ENCODE measurements at regions not wholly inside any gene's neighbourhood (a gene's known extent, or its start where the extent isn't known, plus 50 kb on each side); places are given as distances from the start of the nearest gene placed in this dataset.

GRCh38 chr3:76661527-76662250 lies 378.2 kb upstream of the ROBO2 start:
- H3K36me3 ChIP-seq (ENCODE audit: insufficient read depth, low read length): no peaks in the 10 kb centered on the region
- H4K20me1 ChIP-seq (ENCODE audit: insufficient read depth, low read depth, low read length): no peaks in the 10 kb centered on the region
- H3K27me3 ChIP-seq (ENCODE audit: low read length): no peaks in the 10 kb centered on the region
- H2AFZ ChIP-seq (ENCODE audit: low read length): no peak overlapping the region
- no peaks in the 10 kb centered on the region for H3K9me2 ChIP-seq (replicated peaks; ENCODE audit: insufficient read depth, low read length)
- H3K79me2 ChIP-seq (ENCODE audit: low read length): no peaks in the 10 kb centered on the region
- H3K4me3 ChIP-seq (ENCODE audit: low read length): no peak overlapping the region
- DNase-seq: no peak
- no peaks in the 10 kb centered on the region for H3K9me3 ChIP-seq (ENCODE audit: low read length)
- H3K9ac ChIP-seq (ENCODE audit: low read length): no peak overlapping the region
- H3K27ac ChIP-seq (ENCODE audit: low read length): no peak overlapping the region
- no peak overlapping the region for H3K4me2 ChIP-seq (ENCODE audit: low read depth, low read length, poor library complexity, severe bottlenecking)
- no peaks in the 10 kb centered on the region for H3K4me1 ChIP-seq (ENCODE audit: low read length)

GRCh38 chr3:76664816-76665215 lies 375.1 kb upstream of the ROBO2 start:
- no peak overlapping the region for H3K27ac ChIP-seq (ENCODE audit: low read length)
- no peaks in the 10 kb centered on the region for H3K27me3 ChIP-seq (ENCODE audit: low read length)

GRCh38 chr3:76668653-76669052 lies 371.2 kb upstream of the ROBO2 start:
- Histone ChIP-seq H3K27me3 (ENCODE audit: low read length) (no peaks in the 10 kb centered on the region), H4K20me1 (ENCODE audit: insufficient read depth, low read depth, low read length) (no peaks in the 10 kb centered on the region), H3K9ac (ENCODE audit: low read length) (no peak overlapping the region), H3K4me2 (ENCODE audit: low read depth, low read length, poor library complexity, severe bottlenecking) (no peak overlapping the region), H3K27ac (ENCODE audit: low read length) (no peak overlapping the region), H3K4me3 (ENCODE audit: low read length) (no peak overlapping the region), H3K36me3 (ENCODE audit: insufficient read depth, low read length) (no peaks in the 10 kb centered on the region), H3K4me1 (ENCODE audit: low read length) (no peaks in the 10 kb centered on the region; the same call in 1 of the 2 replicates), H3K9me3 (ENCODE audit: low read length) (no peaks in the 10 kb centered on the region), H3K9me2 (replicated peaks; ENCODE audit: insufficient read depth, low read length) (no peaks in the 10 kb centered on the region), H3K79me2 (ENCODE audit: low read length) (no peaks in the 10 kb centered on the region), H2AFZ (ENCODE audit: low read length) (no peak overlapping the region)
- no peak for DNase-seq

More at GRCh38 chr3:76664816-76665215, 375.1 kb upstream of the ROBO2 start:
- Histone ChIP-seq H3K79me2 (ENCODE audit: low read length) (no peaks in the 10 kb centered on the region), H3K9me3 (ENCODE audit: low read length) (no peaks in the 10 kb centered on the region), H2AFZ (ENCODE audit: low read length) (no peak overlapping the region), H3K36me3 (ENCODE audit: insufficient read depth, low read length) (no peaks in the 10 kb centered on the region), H3K4me2 (ENCODE audit: low read depth, low read length, poor library complexity, severe bottlenecking) (no peak overlapping the region), H3K9ac (ENCODE audit: low read length) (no peak overlapping the region), H4K20me1 (ENCODE audit: insufficient read depth, low read depth, low read length) (no peaks in the 10 kb centered on the region), H3K9me2 (replicated peaks; ENCODE audit: insufficient read depth, low read length) (no peaks in the 10 kb centered on the region), H3K4me3 (ENCODE audit: low read length) (no peak overlapping the region), H3K4me1 (ENCODE audit: low read length) (no peaks in the 10 kb centered on the region; the same call in 1 of the 2 replicates)
- no peak for DNase-seq

- no peak overlapping the region for H3K27ac ChIP-seq (ENCODE audit: low read length)
- H3K9ac ChIP-seq (ENCODE audit: low read length): no peak overlapping the region
- H3K4me3 ChIP-seq (ENCODE audit: low read length): no peak overlapping the region
- H3K79me2 ChIP-seq (ENCODE audit: low read length): no peaks in the 10 kb centered on the region
- H2AFZ ChIP-seq (ENCODE audit: low read length): no peak overlapping the region
- no peaks in the 10 kb centered on the region for H3K27me3 ChIP-seq (ENCODE audit: low read length)
- no peaks in the 10 kb centered on the region for H3K36me3 ChIP-seq (ENCODE audit: insufficient read depth, low read length)
- DNase-seq: no peak
- no peaks in the 10 kb centered on the region for H4K20me1 ChIP-seq (ENCODE audit: insufficient read depth, low read depth, low read length)
- H3K9me2 ChIP-seq (replicated peaks; ENCODE audit: insufficient read depth, low read length): no peaks in the 10 kb centered on the region
- H3K4me2 ChIP-seq (ENCODE audit: low read depth, low read length, poor library complexity, severe bottlenecking): no peak overlapping the region
- H3K9me3 ChIP-seq (ENCODE audit: low read length): no peaks in the 10 kb centered on the region
- H3K4me1 ChIP-seq (ENCODE audit: low read length): no peaks in the 10 kb centered on the region; the same call in 1 of the 2 replicates
Measured at GRCh38 chr3:76669322-76669721, 370.6 kb upstream of the ROBO2 start.

GRCh38 chr3:76673171-76673570 lies 366.7 kb upstream of the ROBO2 start:
- Histone ChIP-seq H3K27me3 (ENCODE audit: low read length) (no peaks in the 10 kb centered on the region), H3K4me2 (ENCODE audit: low read depth, low read length, poor library complexity, severe bottlenecking) (no peak overlapping the region), H3K27ac (ENCODE audit: low read length) (no peak overlapping the region), H2AFZ (ENCODE audit: low read length) (no peak overlapping the region), H4K20me1 (ENCODE audit: insufficient read depth, low read depth, low read length) (no peaks in the 10 kb centered on the region), H3K9me2 (replicated peaks; ENCODE audit: insufficient read depth, low read length) (no peaks in the 10 kb centered on the region), H3K79me2 (ENCODE audit: low read length) (no peaks in the 10 kb centered on the region), H3K9me3 (ENCODE audit: low read length) (no peaks in the 10 kb centered on the region), H3K36me3 (ENCODE audit: insufficient read depth, low read length) (no peaks in the 10 kb centered on the region), H3K4me3 (ENCODE audit: low read length) (no peak overlapping the region), H3K4me1 (ENCODE audit: low read length) (no peaks in the 10 kb centered on the region; the same call in 1 of the 2 replicates), H3K9ac (ENCODE audit: low read length) (no peak overlapping the region)
- DNase-seq: no peak

- Histone ChIP-seq H3K9me2 (replicated peaks; ENCODE audit: insufficient read depth, low read length) (no peaks in the 10 kb centered on the region), H3K4me1 (ENCODE audit: low read length) (no peaks in the 10 kb centered on the region), H3K4me3 (ENCODE audit: low read length) (no peak overlapping the region), H3K36me3 (ENCODE audit: insufficient read depth, low read length) (no peaks in the 10 kb centered on the region), H3K4me2 (ENCODE audit: low read depth, low read length, poor library complexity, severe bottlenecking) (no peak overlapping the region), H3K27ac (ENCODE audit: low read length) (no peak overlapping the region), H3K27me3 (ENCODE audit: low read length) (no peaks in the 10 kb centered on the region), H3K9ac (ENCODE audit: low read length) (no peak overlapping the region), H2AFZ (ENCODE audit: low read length) (no peak overlapping the region), H4K20me1 (ENCODE audit: insufficient read depth, low read depth, low read length) (no peaks in the 10 kb centered on the region), H3K9me3 (ENCODE audit: low read length) (no peaks in the 10 kb centered on the region), H3K79me2 (ENCODE audit: low read length) (no peaks in the 10 kb centered on the region)
- no peak for DNase-seq
Measured at GRCh38 chr3:76679541-76679940, 360.4 kb upstream of the ROBO2 start.

GRCh38 chr3:76683256-76683655 lies 356.6 kb upstream of the ROBO2 start:
- DNase-seq: no peak
- Histone ChIP-seq H3K27ac (ENCODE audit: low read length) (no peak overlapping the region), H3K4me2 (ENCODE audit: low read depth, low read length, poor library complexity, severe bottlenecking) (no peak overlapping the region), H3K9me3 (ENCODE audit: low read length) (no peaks in the 10 kb centered on the region), H3K9me2 (replicated peaks; ENCODE audit: insufficient read depth, low read length) (no peaks in the 10 kb centered on the region), H3K79me2 (ENCODE audit: low read length) (no peaks in the 10 kb centered on the region), H3K27me3 (ENCODE audit: low read length) (no peaks in the 10 kb centered on the region), H4K20me1 (ENCODE audit: insufficient read depth, low read depth, low read length) (no peaks in the 10 kb centered on the region), H3K4me3 (ENCODE audit: low read length) (no peak overlapping the region), H3K36me3 (ENCODE audit: insufficient read depth, low read length) (no peaks in the 10 kb centered on the region), H2AFZ (ENCODE audit: low read length) (no peak overlapping the region), H3K4me1 (ENCODE audit: low read length) (no peaks in the 10 kb centered on the region), H3K9ac (ENCODE audit: low read length) (no peak overlapping the region)

- H2AFZ ChIP-seq (ENCODE audit: low read length): no peak overlapping the region
- no peaks in the 10 kb centered on the region for H3K79me2 ChIP-seq (ENCODE audit: low read length)
- H3K27me3 ChIP-seq (ENCODE audit: low read length): no peaks in the 10 kb centered on the region
- no peak for DNase-seq
- H3K4me3 ChIP-seq (ENCODE audit: low read length): no peak overlapping the region
- H3K9me3 ChIP-seq (ENCODE audit: low read length): no peaks in the 10 kb centered on the region
- no peak overlapping the region for H3K9ac ChIP-seq (ENCODE audit: low read length)
- H3K4me2 ChIP-seq (ENCODE audit: low read depth, low read length, poor library complexity, severe bottlenecking): no peak overlapping the region
- no peaks in the 10 kb centered on the region for H4K20me1 ChIP-seq (ENCODE audit: insufficient read depth, low read depth, low read length)
- no peaks in the 10 kb centered on the region for H3K9me2 ChIP-seq (replicated peaks; ENCODE audit: insufficient read depth, low read length)
- no peaks in the 10 kb centered on the region for H3K4me1 ChIP-seq (ENCODE audit: low read length)
- no peak overlapping the region for H3K27ac ChIP-seq (ENCODE audit: low read length)
- H3K36me3 ChIP-seq (ENCODE audit: insufficient read depth, low read length): no peaks in the 10 kb centered on the region
Measured at GRCh38 chr3:76684946-76685345, 355.0 kb upstream of the ROBO2 start.
